Lower leg skin (tissue), 4 donors: ENCODE measurements at regions not wholly inside any gene's neighbourhood (a gene's known extent, or its start where the extent isn't known, plus 50 kb on each side); places are given as distances from the start of the nearest gene placed in this dataset.

Experiments
- DNase-seq, 2 donors: peaks; one replicate each; pipeline ENCODE4 v3.0.0-alpha.2; 2019; ENCODE audit warnings: low spot score in 2 of 2
- H3K4me3 ChIP-seq: fragments of 200-600 bp; sonication (generic); 2 replicates; pipeline ENCODE4 v1.5.1; 2017; ENCODE audit warnings: mild to moderate bottlenecking, low read depth; ENCODE audit not compliant: poor library complexity, severe bottlenecking
- CTCF ChIP-seq, 3 donors: fragments of 450-650 bp; IDR thresholded peaks; one replicate each; pipeline ENCODE4 v1.5.1; 2016; ENCODE audit warnings: antibody characterized with exemption in 3 of 3, mild to moderate bottlenecking in 3 of 3, moderate library complexity in 2 of 3
- POLR2A ChIP-seq, 2 donors: fragments of 450-650 bp; IDR thresholded peaks; one replicate each; pipeline ENCODE4 v1.6.1; 2016 to 2017; ENCODE audit warnings: antibody characterized with exemption in 2 of 2, mild to moderate bottlenecking in 1 of 2, moderate library complexity in 1 of 2
- WGBS, 2 donors: methylation state at CpG; one replicate each; pipeline ENCODE4 v1.1.5; 2018; 5-methylcytosine and 5-hydroxymethylcytosine counted together
- intact Hi-C: fragments of 100-400 bp; cut with DNase I; formaldehyde crosslinking; loops from one replicate; pipeline ENCODE4 v1.15.0; 2023; ENCODE audit warnings: low total_unique reads

GRCh38 chr6:102749210-102749971, 1355.9 kb downstream of the GRIK2 start:
- no peak overlapping the region for H3K4me3 ChIP-seq
- DNase-seq = no peak
- 74 to 79% methylated on average over 2 of the region's 2 CpGs for WGBS, 2 donors

GRCh38 chr6:102746941-102747340, 1353.4 kb downstream of the GRIK2 start:
- 89 to 95% methylated on average over 5 of the region's 5 CpGs for WGBS, 2 donors
- intact Hi-C loops = no loop called here
- H3K4me3 ChIP-seq = no peak overlapping the region

More at GRCh38 chr6:102749210-102749971, 1355.9 kb downstream of the GRIK2 start:
- TF ChIP-seq POLR2A (IDR thresholded peaks at IDR 0.05) = no peak
- TF ChIP-seq CTCF (IDR thresholded peaks at IDR 0.05) = no peak
- intact Hi-C loops = no loop called here

GRCh38 chr6:102742754-102743356, 1349.3 kb downstream of the GRIK2 start:
- DNase-seq = no peak
- WGBS, 2 donors = 27 to 36% methylated on average over 7 of the region's 7 CpGs
- no peak overlapping the region for H3K4me3 ChIP-seq
- TF ChIP-seq POLR2A (IDR thresholded peaks at IDR 0.05) (no peak), CTCF (IDR thresholded peaks at IDR 0.05) (no peak)
- intact Hi-C loops = no loop called here

More at GRCh38 chr6:102746941-102747340, 1353.4 kb downstream of the GRIK2 start:
- DNase-seq = no peak
- no peak for TF ChIP-seq CTCF (IDR thresholded peaks at IDR 0.05)
- TF ChIP-seq POLR2A (IDR thresholded peaks at IDR 0.05) = no peak

- 18% methylated on average over 4 of the region's 4 CpGs for WGBS, 2 donors
- no peak for DNase-seq
- no peak overlapping the region for H3K4me3 ChIP-seq
- no peak for TF ChIP-seq POLR2A (IDR thresholded peaks at IDR 0.05)
- TF ChIP-seq CTCF (IDR thresholded peaks at IDR 0.05) = no peak
- intact Hi-C loops = no loop called here
Observed at GRCh38 chr6:102742028-102742427, 1348.5 kb downstream of the GRIK2 start.

- DNase-seq = no peak
- TF ChIP-seq CTCF (IDR thresholded peaks at IDR 0.05) (no peak), POLR2A (IDR thresholded peaks at IDR 0.05) (no peak)
- WGBS, 2 donors = 53 to 54% methylated on average over 2 of the region's 2 CpGs
- no peak overlapping the region for H3K4me3 ChIP-seq
- intact Hi-C loops = no loop called here
Observed at GRCh38 chr6:102736941-102737368, 1343.4 kb downstream of the GRIK2 start.
